SU-DHL-6 (cell line): ENCODE measurements at regions not wholly inside any gene's neighbourhood (a gene's known extent, or its start where the extent isn't known, plus 50 kb on each side); places are given as distances from the start of the nearest gene placed in this dataset.

Source experiments
- CTCF ChIP-seq: fragments of 200-600 bp; sonication (generic); IDR thresholded peaks from one replicate; pipeline ENCODE4 v1.5.1; 2017; ENCODE audit warnings: antibody characterized with exemption, mild to moderate bottlenecking, low read length, moderate library complexity; ENCODE audit not compliant: insufficient read depth, poor library complexity, severe bottlenecking
- EZH2phosphoT487 ChIP-seq: fragments of 200-600 bp; sonication (generic), shearing (Covaris generic); conservative IDR thresholded peaks from 2 replicates; pipeline ENCODE4 v1.6.1; 2018; ENCODE audit warnings: mild to moderate bottlenecking, antibody characterized with exemption, low read length, moderate library complexity, mixed read lengths

GRCh38 chr17:27157297-27157696 lies 136.6 kb upstream of the WSB1 start:
- TF ChIP-seq CTCF: no peak
- no peak for TF ChIP-seq EZH2phosphoT487
